MG63 (cell line): ENCODE measurements at regions not wholly inside any gene's neighbourhood (a gene's known extent, or its start where the extent isn't known, plus 50 kb on each side); places are given as distances from the start of the nearest gene placed in this dataset.
"Not testable (repeated sequence)": the region's sequence is repeated elsewhere in the genome, so short reads cannot be mapped to it uniquely, and the experiment has no call there.

Source experiments
- DNase-seq: peaks from one replicate; pipeline ENCODE4 v3.0.0-alpha.2; 2020
- H3K27me3 ChIP-seq: fragments of 250-450 bp; sonication (Bioruptor Pico); 2 replicates; pipeline ENCODE4 v1.5.1; 2020; ENCODE audit warnings: mild to moderate bottlenecking, moderate library complexity
- H3K36me3 ChIP-seq: fragments of 250-450 bp; sonication (Bioruptor Pico); 2 replicates; pipeline ENCODE4 v1.5.1; 2020; ENCODE audit warnings: mild to moderate bottlenecking, moderate library complexity
- H3K4me3 ChIP-seq: fragments of 250-450 bp; sonication (Bioruptor Pico); 2 replicates; pipeline ENCODE4 v1.5.1; 2020; ENCODE audit warnings: mild to moderate bottlenecking, moderate library complexity
- H3K9me3 ChIP-seq: fragments of 250-450 bp; sonication (Bioruptor Pico); 2 replicates; pipeline ENCODE4 v1.5.1; 2020; ENCODE audit warnings: mild to moderate bottlenecking, moderate library complexity

DNA sequence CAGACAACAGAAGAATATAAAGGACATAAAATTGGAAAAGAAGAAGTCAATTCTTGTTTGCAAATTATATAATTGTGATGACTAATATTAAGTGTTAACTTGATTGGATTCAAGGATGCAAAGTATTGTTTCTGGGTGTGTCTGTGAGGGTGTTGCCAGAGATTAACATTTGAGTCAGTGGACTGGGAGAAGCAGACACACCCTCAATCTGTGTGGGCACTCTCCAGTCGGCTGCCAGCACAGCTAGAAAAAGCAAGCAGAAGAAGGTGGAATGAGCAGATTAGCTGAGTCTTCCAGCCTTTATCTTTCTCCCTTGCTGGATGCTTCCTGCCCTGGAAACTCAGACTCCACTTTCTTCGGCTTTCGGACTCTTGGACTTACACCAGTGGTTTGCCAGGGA is 51.7 kb downstream of the UBE2NL start:
- DNase-seq: no peak
- no peaks in the 10 kb centered on the region for H3K27me3 ChIP-seq
- no peaks in the 10 kb centered on the region for H3K36me3 ChIP-seq
- no peaks in the 10 kb centered on the region for H3K9me3 ChIP-seq
- no peak overlapping the region for H3K4me3 ChIP-seq

DNA sequence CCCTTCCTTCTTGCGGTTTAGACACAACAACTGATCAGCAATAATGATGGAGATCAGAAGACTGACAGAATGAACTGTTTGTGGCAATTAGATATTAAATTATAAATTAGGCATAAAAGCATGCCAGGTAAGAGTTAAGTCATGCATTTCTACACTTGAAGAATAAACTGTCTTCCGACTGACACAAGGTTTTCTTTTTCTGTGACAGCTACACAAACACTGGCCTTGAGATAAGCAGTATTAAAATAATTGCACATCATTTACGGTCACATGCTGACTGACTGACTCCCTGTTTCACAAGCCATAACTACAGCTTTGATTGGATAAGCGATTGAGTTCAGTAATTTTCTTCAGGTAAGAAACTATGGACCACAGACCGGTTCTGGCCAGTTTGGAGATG is 56.2 kb downstream of the UBE2NL start:
- DNase-seq: no peak
- no peaks in the 10 kb centered on the region for H3K9me3 ChIP-seq
- H3K36me3 ChIP-seq: no peaks in the 10 kb centered on the region
- no peak overlapping the region for H3K4me3 ChIP-seq
- H3K27me3 ChIP-seq: no peaks in the 10 kb centered on the region

DNA sequence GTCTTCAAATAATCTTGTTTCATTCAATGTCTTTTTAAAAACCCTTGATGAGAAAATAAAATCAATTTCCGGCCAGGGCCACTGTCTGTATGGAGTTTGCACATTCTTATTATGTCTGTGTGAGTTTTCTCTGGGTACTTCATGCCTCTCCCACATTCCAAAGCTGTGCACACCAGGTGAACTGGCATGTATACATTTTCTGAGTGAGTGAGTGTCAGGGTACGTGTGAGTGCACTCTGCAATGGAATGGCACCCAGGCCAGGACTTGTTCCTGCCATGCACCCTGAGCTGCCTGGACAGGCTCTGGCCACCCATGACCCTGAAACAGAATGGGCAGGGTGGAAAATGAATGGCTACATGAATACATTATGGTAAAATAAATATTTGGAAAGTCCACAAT is 61.3 kb downstream of the UBE2NL start:
- Histone ChIP-seq H3K27me3 (no peaks in the 10 kb centered on the region), H3K4me3 (no peak overlapping the region), H3K9me3 (no peaks in the 10 kb centered on the region), H3K36me3 (no peaks in the 10 kb centered on the region)
- no peak for DNase-seq

DNA sequence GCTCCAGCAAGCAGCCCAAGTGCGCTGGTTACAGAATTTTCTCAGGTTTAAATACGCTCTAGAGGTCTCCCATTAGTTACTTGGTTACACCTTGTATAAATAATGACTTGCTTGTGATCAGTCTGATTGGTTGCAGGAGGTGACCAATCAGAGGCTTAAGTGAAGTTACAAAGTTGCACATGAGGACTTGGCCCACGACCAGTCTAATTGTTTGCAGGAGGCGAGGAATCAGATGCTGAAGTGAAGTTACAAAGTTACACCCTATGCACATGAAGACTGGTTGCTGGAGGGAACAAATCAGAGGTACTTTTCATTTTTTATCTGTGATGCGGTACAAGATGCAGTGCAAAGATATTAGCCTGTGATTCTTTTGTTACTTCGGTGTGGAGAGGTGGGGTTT is 80.7 kb downstream of the UBE2NL start:
- Histone ChIP-seq H3K27me3 (no peaks in the 10 kb centered on the region), H3K36me3 (no peaks in the 10 kb centered on the region), H3K4me3 (no peak overlapping the region), H3K9me3 (no peaks in the 10 kb centered on the region)
- DNase-seq: no peak

DNA sequence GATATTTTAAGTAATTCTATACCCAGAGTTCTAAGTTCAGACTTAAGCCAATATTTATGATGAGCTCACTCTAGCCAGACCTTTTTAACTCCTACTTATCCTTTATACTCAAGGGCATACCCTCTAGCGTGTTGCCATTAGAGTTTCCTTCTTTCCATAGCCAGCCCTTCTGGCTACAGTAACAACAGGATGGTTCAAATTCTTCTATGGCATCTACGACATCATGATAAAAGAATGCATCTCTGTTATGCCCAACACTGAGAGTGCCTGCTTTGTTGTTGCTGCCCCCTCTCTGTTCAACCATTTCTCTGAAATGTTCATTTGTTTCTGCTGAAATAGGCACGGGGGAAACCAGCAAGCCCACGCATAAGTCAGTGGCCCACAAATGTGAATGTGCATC is 104.5 kb downstream of the UBE2NL start:
- Histone ChIP-seq H3K36me3 (no peaks in the 10 kb centered on the region), H3K9me3 (no peaks in the 10 kb centered on the region)
- DNase-seq: no peak

DNA sequence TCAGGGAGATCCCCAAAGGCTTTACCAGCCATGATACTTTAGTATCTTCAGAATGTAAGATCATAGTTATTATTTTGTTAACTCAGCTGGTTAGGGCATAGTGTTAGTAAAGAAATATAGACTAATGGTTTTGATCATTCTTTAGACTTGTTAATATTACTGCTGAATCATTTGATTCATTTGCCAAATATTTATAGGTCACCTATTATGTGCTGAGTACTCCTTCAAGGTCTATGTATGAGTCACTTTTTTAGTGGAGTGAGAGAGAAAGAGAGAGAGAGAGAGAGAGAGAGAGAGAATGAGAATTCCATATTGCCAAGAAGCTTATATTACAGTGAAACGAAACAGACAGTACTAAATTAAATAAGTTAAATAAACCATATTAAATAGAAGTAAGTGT is 110.3 kb downstream of the UBE2NL start:
- H3K9me3 ChIP-seq: no peaks in the 10 kb centered on the region
- DNase-seq: no peak
- H3K4me3 ChIP-seq: no peak overlapping the region
- H3K27me3 ChIP-seq: no peaks in the 10 kb centered on the region
- H3K36me3 ChIP-seq: no peaks in the 10 kb centered on the region

More for the DNA sequence above, 104.5 kb downstream of the UBE2NL start:
- Histone ChIP-seq H3K27me3 (no peaks in the 10 kb centered on the region), H3K4me3 (no peak overlapping the region)

DNA sequence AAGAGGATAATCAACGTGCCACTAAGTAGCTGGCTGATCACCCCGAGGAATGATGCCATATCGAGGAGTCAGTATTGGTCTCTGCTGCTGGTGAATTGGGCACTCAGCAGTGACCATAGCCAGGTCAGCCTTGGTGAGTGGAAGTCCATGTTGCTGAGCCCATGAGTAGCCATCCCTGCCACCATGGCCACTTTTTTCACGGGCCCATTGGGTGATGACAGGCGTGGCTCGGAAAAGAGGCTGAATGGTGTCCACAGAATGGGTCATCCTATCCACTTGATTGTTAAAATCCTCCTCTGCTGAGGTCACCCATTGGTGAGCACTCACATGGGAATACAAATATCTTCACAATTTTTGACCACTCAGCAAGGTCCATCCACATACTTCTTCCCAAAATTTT is 114.4 kb downstream of the UBE2NL start:
- no peaks in the 10 kb centered on the region for H3K9me3 ChIP-seq
- H3K4me3 ChIP-seq: no peak overlapping the region
- no peak for DNase-seq
- no peaks in the 10 kb centered on the region for H3K27me3 ChIP-seq
- H3K36me3 ChIP-seq: no peaks in the 10 kb centered on the region

DNA sequence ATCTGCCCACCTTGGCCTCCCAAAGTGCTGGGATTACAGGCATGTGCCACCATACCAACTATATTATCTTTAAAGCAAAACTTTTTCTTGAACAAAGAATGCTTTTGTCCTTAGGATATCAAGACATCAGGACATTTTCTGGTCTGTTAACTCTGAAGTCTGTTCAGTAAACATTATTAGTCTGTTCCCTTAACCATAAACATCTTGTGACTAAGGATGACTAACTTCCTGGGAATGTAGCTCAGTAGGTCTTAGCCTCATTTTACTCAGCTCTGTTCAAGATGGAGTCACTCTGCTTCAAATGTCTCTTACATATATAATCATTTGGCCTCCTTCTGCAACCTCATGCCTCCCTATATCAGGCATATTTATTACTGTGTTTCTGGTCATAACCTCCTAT is 122.9 kb downstream of the UBE2NL start:
- H3K4me3 ChIP-seq: no peak overlapping the region
- no peaks in the 10 kb centered on the region for H3K27me3 ChIP-seq
- no peak for DNase-seq

DNA sequence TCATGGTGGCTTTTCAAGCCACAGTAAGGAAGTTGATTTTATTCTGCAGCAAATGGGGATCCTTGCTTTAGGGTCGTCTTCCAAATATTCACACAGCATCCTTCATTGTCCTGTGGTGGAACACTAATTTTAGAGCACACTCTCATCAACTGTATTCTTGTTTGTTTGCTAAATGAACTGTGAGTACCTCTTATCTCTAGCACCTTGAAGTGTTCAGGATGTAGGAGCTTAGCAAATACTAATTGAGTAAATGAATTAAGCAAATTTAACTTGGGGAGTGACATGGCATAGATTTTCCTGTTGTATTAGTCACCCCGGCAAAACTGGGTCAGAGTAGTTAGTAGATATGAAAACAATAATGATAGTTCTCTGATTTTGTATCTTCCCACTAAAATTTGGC is 156.9 kb downstream of the UBE2NL start:
- H3K9me3 ChIP-seq: no peaks in the 10 kb centered on the region
- no peaks in the 10 kb centered on the region for H3K27me3 ChIP-seq
- no peak overlapping the region for H3K4me3 ChIP-seq
- no peak for DNase-seq
- H3K36me3 ChIP-seq: no peaks in the 10 kb centered on the region

More for the DNA sequence above, 122.9 kb downstream of the UBE2NL start:
- Histone ChIP-seq H3K36me3 (no peaks in the 10 kb centered on the region), H3K9me3 (no peaks in the 10 kb centered on the region)

DNA sequence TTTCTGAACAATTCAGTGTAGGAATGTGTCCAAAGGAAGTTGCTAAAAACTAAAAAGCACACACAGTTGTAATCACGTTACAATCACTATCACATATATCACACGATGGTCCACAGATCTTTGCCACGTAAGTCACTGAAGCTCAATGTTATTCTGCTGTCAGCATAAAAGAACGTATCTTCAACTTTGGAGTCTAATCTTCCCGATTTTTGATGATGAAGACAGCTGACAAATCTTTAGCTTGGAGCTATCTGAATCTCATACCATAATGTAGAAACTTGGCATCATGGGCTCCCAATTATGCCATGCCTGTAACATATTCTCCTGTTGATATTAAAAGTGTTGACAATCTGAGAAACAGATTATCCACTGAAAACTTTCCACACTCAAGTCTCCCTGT is 158.4 kb downstream of the UBE2NL start:
- Histone ChIP-seq H3K27me3 (no peaks in the 10 kb centered on the region), H3K36me3 (no peaks in the 10 kb centered on the region), H3K9me3 (no peaks in the 10 kb centered on the region), H3K4me3 (no peak overlapping the region)
- DNase-seq: no peak

DNA sequence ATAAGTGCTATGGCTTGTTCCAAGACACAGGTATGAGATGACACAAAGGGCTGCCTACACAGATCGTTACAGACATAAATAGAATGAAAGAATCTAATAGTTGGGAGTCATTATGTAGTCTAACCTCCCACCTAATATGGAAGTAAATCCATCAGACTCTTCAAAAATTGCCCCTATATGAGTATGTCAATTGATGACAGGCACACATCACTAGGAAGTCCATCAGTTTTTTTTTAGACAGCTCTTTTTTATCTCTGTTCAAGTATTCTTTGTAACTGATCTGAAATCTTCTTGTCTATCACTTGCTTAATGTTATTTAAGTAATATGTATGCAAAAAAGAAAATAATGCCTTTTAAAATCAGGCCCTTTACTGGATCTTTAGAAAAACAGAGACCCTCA is 191.6 kb downstream of the UBE2NL start:
- H3K36me3 ChIP-seq: no peaks in the 10 kb centered on the region
- DNase-seq: no peak
- H3K9me3 ChIP-seq: no peaks in the 10 kb centered on the region
- no peak overlapping the region for H3K4me3 ChIP-seq
- no peaks in the 10 kb centered on the region for H3K27me3 ChIP-seq

DNA sequence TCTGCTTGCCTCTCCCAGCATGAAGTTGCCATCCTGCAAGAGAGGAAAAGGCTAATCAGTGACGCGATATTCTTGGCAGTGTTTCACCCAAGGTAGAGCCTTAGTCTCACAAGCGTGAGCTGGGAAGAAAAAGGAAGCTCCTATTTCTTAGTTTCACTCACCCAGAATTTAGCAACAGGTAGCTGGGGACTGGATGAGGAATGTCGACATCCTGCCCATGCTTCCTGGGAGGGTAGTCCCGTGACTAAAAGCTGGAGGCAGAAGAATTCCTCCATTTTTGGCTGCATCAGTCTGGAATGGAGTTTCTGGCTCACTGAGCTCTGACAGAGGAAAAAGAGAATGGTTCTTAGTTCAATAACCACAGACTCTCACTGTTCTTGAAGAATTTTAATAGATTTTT is 198.4 kb downstream of the UBE2NL start:
- H3K27me3 ChIP-seq, DNase-seq, H3K9me3 ChIP-seq, H3K4me3 ChIP-seq, H3K36me3 ChIP-seq: not testable (repeated sequence)

DNA sequence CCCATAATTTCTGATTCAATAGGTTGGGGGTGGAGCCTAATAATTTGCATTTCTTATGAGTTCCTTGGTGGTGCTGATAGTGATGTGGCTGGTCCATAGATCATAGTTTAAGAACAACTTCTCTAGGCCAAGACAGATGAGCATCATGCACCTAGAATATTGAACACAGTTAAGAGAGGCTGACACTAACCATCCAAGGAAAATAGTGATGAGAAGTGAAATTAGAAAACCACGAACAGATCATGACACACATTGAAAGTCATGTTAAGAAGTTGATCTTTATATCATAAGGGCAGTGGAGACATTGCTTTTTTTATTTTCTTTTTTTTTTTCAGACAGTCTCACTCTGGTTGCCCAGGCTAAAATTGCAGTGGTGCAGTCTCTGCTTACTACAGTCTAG is 205.8 kb downstream of the UBE2NL start:
- not testable (repeated sequence) for H3K4me3 ChIP-seq

DNA sequence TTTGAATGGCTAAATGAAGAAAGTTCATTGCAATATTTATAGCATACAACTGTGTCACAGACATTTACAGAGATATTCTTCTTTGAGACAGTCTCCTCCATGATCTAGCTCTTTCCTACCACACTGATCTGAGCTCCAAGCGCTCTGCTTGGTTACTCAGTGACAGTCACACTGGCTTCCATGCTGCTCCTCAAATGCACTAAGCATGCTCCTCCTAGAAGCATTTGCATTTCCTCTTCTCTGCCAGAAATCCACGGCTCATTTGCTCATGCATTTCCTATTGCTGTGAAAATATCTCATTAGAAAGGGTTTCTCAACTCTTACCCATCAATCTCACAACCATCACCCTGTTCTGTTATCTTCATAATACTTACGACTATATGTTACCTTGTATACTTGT is 208.2 kb downstream of the UBE2NL start:
- H3K4me3 ChIP-seq, H3K36me3 ChIP-seq, H3K9me3 ChIP-seq, DNase-seq, H3K27me3 ChIP-seq: not testable (repeated sequence)

More for the DNA sequence above, 205.8 kb downstream of the UBE2NL start:
- H3K27me3 ChIP-seq, H3K9me3 ChIP-seq, DNase-seq, H3K36me3 ChIP-seq: not testable (repeated sequence)

DNA sequence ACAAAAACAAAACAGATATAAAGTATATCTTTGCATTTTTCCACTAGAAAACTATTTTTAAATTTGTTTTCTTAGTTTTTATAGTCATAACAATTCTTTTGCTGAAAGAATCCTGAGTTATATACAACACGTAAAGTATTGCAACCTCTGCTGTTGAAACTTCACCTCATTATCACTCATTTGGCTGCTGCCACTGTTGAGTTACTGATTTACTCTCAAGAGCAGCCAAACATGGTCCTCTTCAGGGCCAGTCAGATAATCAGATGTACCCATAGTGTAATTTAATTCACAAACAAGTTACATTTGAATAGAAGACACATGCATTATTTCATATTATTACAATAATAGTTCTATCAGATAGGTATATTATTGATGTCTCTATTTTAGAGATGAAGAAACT is 235.6 kb downstream of the UBE2NL start:
- H3K27me3 ChIP-seq, H3K36me3 ChIP-seq, DNase-seq, H3K9me3 ChIP-seq, H3K4me3 ChIP-seq: not testable (repeated sequence)

DNA sequence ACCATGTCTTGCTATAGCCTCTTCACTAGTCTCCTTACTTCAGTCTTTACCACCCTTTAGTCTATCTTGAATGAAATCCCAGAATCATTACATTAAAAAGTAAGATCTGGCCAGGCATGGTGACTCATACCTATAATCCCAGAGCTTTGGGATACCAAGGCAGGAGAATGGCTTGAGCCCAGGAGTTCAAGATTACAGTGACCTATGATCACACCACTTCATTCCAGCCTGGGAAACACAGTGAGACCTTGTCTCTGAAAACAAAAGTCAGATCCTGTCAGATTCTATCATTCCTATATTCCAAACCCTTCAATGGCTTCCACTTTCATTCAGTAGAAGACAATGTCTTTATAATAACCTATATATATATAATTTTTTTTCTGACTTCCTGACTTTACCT is 237.7 kb downstream of the UBE2NL start:
- H3K4me3 ChIP-seq, H3K9me3 ChIP-seq, DNase-seq, H3K27me3 ChIP-seq, H3K36me3 ChIP-seq: not testable (repeated sequence)

DNA sequence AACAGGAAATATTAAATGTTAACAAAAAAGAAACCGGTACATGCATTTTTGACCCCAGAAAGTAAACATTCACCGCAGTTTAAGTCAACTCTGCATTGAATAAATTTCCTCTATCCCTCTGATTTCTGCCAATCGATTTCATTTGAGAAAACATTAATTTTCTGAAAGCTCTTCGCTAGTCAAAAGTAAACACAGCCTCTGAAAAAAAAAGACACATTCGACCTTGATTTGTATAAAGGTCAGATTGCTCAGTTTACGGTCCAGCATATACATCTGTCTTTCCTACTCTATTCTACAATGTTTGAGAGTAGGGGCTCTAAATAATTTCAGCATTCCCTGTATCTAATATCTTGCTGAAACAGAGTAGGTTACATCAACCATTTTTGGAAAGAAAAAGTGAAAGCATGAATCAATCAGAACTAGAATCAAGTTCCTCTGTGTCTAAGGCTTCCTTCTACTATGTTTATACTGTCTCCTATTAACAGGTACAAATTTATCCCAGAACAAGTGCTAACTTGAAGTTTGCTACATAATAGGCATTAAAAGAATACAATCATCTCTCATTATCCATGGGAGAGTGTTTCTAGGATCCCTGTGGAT is 243.8 kb downstream of the UBE2NL start:
- not testable (repeated sequence) for H3K36me3 ChIP-seq, H3K27me3 ChIP-seq, H3K9me3 ChIP-seq, H3K4me3 ChIP-seq, DNase-seq

DNA sequence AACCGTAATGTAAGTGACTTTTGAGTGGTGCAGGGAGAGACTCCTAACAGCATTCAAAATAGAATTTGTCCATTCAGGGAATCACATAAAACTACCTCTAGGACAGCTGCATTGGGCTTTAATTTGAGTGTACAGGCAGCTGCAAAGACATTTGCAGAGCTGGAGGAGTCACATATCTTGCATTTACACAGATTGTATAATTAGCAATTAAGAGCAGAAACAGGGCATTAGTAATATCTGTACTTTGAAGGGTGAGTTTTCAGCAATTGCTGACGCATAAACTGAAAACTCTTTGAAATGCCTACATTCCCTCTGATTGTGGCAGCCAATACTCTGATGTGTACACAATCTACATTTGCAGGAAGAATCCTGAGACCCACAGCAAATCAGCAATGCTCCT is 245.6 kb downstream of the UBE2NL start:
- H3K27me3 ChIP-seq, H3K9me3 ChIP-seq, H3K4me3 ChIP-seq, DNase-seq, H3K36me3 ChIP-seq: not testable (repeated sequence)

DNA sequence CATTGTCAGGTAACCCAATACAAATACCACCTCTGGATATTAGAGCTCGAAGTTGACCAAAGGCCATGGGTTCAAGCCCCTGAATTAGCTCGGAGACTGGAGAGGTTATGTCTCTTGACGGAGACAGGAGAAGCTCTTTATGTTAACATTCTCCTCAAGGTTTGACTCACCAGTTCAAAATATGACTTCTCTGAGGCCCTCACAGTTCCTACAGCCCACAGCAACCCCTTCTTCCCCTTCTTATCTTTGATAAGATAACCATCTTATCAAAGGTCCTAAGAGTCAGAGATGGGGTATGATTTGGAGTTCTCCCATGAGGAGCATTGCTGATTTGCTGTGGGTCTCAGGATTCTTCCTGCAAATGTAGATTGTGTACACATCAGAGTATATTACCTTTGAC is 246.6 kb downstream of the UBE2NL start:
- DNase-seq, H3K4me3 ChIP-seq, H3K27me3 ChIP-seq, H3K36me3 ChIP-seq, H3K9me3 ChIP-seq: not testable (repeated sequence)
